Activated CD4-positive, alpha-beta T cell treated with anti-CD3 and anti-CD28 coated beads, Interleukin-2, amount 10 ng/mL, durations not matched to agents 7 days and 5 days (primary cell): ENCODE measurements at regions not wholly inside any gene's neighbourhood (a gene's known extent, or its start where the extent isn't known, plus 50 kb on each side); places are given as distances from the start of the nearest gene placed in this dataset.

Experiments
- CTCF ChIA-PET: fragments of 350-600 bp; sonication (Branson Sonifier 250); formaldehyde crosslinking; loops from one replicate; lab custom pipeline; 2021; ENCODE audit warnings: antibody characterized with exemption; lab: Charles Lee
- POLR2A ChIA-PET: fragments of 350-600 bp; sonication (Branson Sonifier 250); formaldehyde crosslinking; loops from one replicate; lab custom pipeline; 2021; ENCODE audit warnings: antibody characterized with exemption; lab: Charles Lee
- DNase-seq: peaks from one replicate; pipeline ENCODE4 v3.0.0-alpha.2; 2020
- H3K27ac Mint-ChIP-seq: one replicate; pipeline ENCODE4 v1.8.0; 2021; ENCODE audit warnings: mild to moderate bottlenecking, moderate library complexity, mixed read lengths
- H3K27me3 Mint-ChIP-seq: one replicate; pipeline ENCODE4 v1.8.0; 2021; ENCODE audit warnings: mixed read lengths
- H3K36me3 Mint-ChIP-seq: one replicate; pipeline ENCODE4 v1.8.0; 2021; ENCODE audit warnings: low read depth, mixed read lengths
- H3K4me1 Mint-ChIP-seq: one replicate; pipeline ENCODE4 v1.8.0; 2021; ENCODE audit warnings: mixed read lengths
- H3K4me3 Mint-ChIP-seq: one replicate; pipeline ENCODE4 v1.8.0; 2021; ENCODE audit warnings: mild to moderate bottlenecking, moderate library complexity, mixed read lengths
- H3K9me3 Mint-ChIP-seq: one replicate; pipeline ENCODE4 v1.8.0; 2021; ENCODE audit warnings: mixed read lengths

DNA sequence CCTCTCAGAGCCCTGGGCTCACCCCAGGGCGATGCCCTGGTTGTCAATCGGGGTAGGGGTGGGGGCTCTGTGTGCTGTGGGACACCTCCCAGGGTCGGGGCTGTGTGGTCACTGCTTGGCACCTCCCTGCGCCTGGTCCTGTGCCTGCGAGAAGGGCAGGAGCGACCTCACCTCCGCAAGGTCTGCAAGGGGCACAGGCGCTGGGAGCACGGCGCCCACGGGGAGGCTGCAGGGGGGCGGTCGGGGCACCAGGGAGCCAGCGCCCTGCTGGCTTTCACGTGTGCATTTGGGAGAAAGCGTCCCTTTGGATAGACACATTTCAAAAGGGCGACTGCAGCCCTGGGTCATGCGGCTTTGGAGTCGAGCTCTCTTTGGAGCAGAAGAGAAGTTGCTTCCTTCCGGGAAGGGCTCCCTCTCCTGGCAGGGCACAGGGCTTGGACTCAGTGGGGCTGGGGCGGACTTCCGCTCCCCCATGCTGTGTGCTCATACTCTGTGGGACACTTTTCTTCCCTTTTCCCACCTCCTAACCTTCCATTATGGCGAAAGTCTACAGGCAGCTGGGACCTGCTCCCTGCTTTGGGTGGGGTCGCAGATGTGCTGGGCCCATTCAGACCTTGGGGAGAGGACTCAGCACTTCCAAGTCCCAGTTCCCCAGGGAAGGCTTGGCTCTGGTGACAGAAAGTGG is 52.9 kb upstream of the SLC28A3 start:
- POLR2A ChIA-PET = no interaction called here
- Mint-ChIP-seq H3K4me1 (no peaks in the 10 kb centered on the region), H3K36me3 (no peaks in the 10 kb centered on the region), H3K27me3 (no peaks in the 10 kb centered on the region), H3K27ac (no peak overlapping the region), H3K9me3 (no peaks in the 10 kb centered on the region), H3K4me3 (no peak overlapping the region)
- CTCF ChIA-PET = interaction anchor here (0.5 kb wide), 1 partner anchor 776 kb away, joined by 3 read pairs; no protein-coding TSS in a partner anchor
- DNase-seq = no peak

- no peaks in the 10 kb centered on the region for H3K36me3 Mint-ChIP-seq
- H3K4me1 Mint-ChIP-seq = no peaks in the 10 kb centered on the region
- H3K27ac Mint-ChIP-seq = no peak overlapping the region
- POLR2A ChIA-PET = no interaction called here
- no peaks in the 10 kb centered on the region for H3K9me3 Mint-ChIP-seq
- no peak for DNase-seq
- CTCF ChIA-PET = interaction anchor here (0.5 kb wide), 1 partner anchor 777 kb away, joined by 3 read pairs; no protein-coding TSS in a partner anchor
- no peak overlapping the region for H3K4me3 Mint-ChIP-seq
- H3K27me3 Mint-ChIP-seq = no peaks in the 10 kb centered on the region
Observed at GRCh38 chr9:84394036-84394435, 53.5 kb upstream of the SLC28A3 start.

- DNase-seq = peak; percentile 69
- POLR2A ChIA-PET = no interaction called here
- Mint-ChIP-seq H3K27ac (no peak overlapping the region), H3K4me1 (no peaks in the 10 kb centered on the region), H3K4me3 (no peak overlapping the region), H3K27me3 (no peaks in the 10 kb centered on the region), H3K36me3 (no peaks in the 10 kb centered on the region), H3K9me3 (no peaks in the 10 kb centered on the region)
- CTCF ChIA-PET = interaction anchor here (0.6 to 1.3 kb wide), 8 partner anchors 9 to 1389 kb away, joined by 3 to 6 read pairs (median 3); no protein-coding TSS in a partner anchor
Observed at GRCh38 chr9:84397151-84397728, 56.7 kb upstream of the SLC28A3 start.

DNA sequence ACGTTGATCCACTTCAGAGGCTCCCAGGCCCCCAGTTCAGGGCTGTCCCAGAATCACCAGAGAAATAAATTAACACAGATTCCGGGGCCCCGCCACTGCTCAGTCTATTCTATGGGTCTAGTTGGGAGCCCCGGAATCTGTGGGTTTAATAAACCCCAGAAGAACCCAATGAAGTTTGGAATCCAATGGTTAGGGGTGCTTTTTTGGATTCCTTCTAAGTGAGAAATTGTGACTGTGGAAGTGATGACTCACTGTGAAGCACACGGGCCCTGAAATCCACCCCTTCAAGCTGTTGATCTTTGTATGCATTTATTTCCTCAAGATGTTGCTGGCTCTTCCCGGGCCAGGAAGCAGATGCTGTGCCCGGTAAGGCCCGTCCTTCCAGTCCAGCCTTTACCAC is 57.3 kb upstream of the SLC28A3 start:
- ChIA-PET CTCF (interaction anchor here (0.6 to 1.3 kb wide), 3 partner anchors 11 to 1164 kb away, joined by 3 to 6 read pairs (median 5); no protein-coding TSS in a partner anchor), POLR2A (no interaction called here)
- Mint-ChIP-seq H3K4me1 (no peaks in the 10 kb centered on the region), H3K27me3 (no peaks in the 10 kb centered on the region), H3K9me3 (no peaks in the 10 kb centered on the region), H3K4me3 (no peak overlapping the region), H3K36me3 (no peaks in the 10 kb centered on the region), H3K27ac (no peak overlapping the region)
- no peak for DNase-seq

DNA sequence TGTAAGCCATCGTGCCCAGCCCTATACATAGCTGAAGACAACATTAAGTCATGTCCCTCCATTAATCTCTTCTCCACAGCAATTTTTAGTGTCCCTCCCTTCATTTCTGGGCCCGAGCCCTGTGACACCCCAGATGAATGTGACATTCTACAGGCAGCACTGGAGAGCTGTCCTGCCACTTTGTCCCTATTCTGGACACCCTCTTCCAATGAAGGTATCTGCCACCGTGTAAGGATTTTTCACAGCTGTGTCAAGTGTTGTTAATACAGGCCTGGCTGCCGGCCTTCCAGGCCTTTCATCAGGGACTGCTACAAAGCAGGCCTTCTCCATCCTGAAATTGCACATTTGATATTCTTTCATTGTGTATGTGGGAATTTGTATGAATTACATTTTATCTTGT is 62.0 kb upstream of the SLC28A3 start:
- Mint-ChIP-seq H3K27ac (no peak overlapping the region), H3K4me1 (no peaks in the 10 kb centered on the region), H3K4me3 (no peak overlapping the region), H3K36me3 (no peaks in the 10 kb centered on the region), H3K27me3 (no peaks in the 10 kb centered on the region), H3K9me3 (no peaks in the 10 kb centered on the region)
- ChIA-PET CTCF (no interaction called here), POLR2A (no interaction called here)
- no peak for DNase-seq

- H3K4me3 Mint-ChIP-seq = no peak overlapping the region
- no peak overlapping the region for H3K27ac Mint-ChIP-seq
- DNase-seq = no peak
- no peaks in the 10 kb centered on the region for H3K9me3 Mint-ChIP-seq
- POLR2A ChIA-PET = no interaction called here
- no peaks in the 10 kb centered on the region for H3K36me3 Mint-ChIP-seq
- no peaks in the 10 kb centered on the region for H3K4me1 Mint-ChIP-seq
- H3K27me3 Mint-ChIP-seq = no peaks in the 10 kb centered on the region
- CTCF ChIA-PET = no interaction called here
Observed at GRCh38 chr9:84403288-84403687, 62.7 kb upstream of the SLC28A3 start.

DNA sequence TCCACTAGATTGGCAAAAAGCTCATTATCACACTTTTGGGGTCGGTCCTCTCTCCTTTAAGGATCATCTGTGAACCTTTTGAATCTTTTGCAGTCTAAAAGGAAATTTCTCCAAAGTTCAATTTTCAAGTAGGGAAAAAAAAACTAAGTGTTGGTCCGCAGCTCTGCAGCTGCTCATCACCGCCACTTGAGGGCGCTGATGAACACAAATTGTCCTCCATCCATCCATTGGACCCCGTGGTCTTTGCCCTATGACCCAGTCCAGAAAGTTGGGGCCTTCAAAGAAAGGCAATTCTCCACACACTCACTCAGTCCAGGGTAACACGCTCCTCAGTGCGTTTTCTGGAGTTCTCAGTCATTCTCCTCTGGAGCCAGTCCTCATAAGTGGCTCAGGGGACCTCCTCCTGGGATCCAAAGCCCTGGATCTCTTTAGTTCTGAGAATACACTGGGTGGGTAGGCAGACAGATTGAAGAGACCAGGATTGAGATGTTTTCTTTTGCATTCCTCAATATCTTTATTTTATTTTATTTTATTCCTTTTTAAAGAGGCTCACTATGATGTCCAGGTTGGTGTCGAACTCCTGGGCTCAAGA is 63.6 kb upstream of the SLC28A3 start:
- CTCF ChIA-PET = no interaction called here
- Mint-ChIP-seq H3K4me3 (no peak overlapping the region), H3K27ac (no peak overlapping the region), H3K4me1 (no peaks in the 10 kb centered on the region), H3K9me3 (no peaks in the 10 kb centered on the region), H3K36me3 (no peaks in the 10 kb centered on the region), H3K27me3 (no peaks in the 10 kb centered on the region)
- no peak for DNase-seq
- POLR2A ChIA-PET = no interaction called here

DNA sequence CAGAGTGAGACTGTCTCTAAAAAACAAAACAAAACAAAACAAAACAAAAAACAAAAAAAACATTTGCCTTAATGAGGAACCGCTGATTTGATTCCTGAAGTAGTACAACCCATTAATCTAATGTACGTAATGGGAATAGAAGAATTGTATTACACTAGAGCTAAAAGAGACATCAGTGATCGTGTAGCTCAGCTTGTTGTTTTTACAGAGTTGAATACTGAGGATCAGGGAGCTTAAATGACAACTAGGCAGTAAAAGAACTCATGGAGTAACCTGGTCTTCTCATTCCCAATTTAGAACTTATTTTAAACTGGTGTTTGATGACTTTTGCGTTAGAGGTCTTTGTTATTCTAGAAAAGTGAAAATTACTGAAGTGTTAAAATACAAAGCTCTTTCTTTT is 65.1 kb upstream of the SLC28A3 start:
- no peak for DNase-seq
- no peak overlapping the region for H3K27ac Mint-ChIP-seq
- no peaks in the 10 kb centered on the region for H3K27me3 Mint-ChIP-seq
- no peak overlapping the region for H3K4me3 Mint-ChIP-seq
- H3K9me3 Mint-ChIP-seq = no peaks in the 10 kb centered on the region
- no peaks in the 10 kb centered on the region for H3K36me3 Mint-ChIP-seq
- H3K4me1 Mint-ChIP-seq = no peaks in the 10 kb centered on the region
- ChIA-PET CTCF (interaction anchor here (1.3 kb wide), 1 partner anchor 9 kb away, joined by 3 read pairs; no protein-coding TSS in a partner anchor), POLR2A (interaction anchor here (0.7 kb wide), 1 partner anchor 710 kb away, joined by 5 read pairs; no protein-coding TSS in a partner anchor)

- no peaks in the 10 kb centered on the region for H3K9me3 Mint-ChIP-seq
- ChIA-PET CTCF (no interaction called here), POLR2A (no interaction called here)
- no peak overlapping the region for H3K27ac Mint-ChIP-seq
- no peaks in the 10 kb centered on the region for H3K27me3 Mint-ChIP-seq
- H3K36me3 Mint-ChIP-seq = no peaks in the 10 kb centered on the region
- H3K4me1 Mint-ChIP-seq = no peaks in the 10 kb centered on the region
- no peak for DNase-seq
- no peak overlapping the region for H3K4me3 Mint-ChIP-seq
Observed at GRCh38 chr9:84408416-84408815, 67.9 kb upstream of the SLC28A3 start.

- H3K27me3 Mint-ChIP-seq = no peaks in the 10 kb centered on the region
- DNase-seq = no peak
- no peaks in the 10 kb centered on the region for H3K9me3 Mint-ChIP-seq
- ChIA-PET CTCF (interaction anchor here (1.0 kb wide), 1 partner anchor 11 kb away, joined by 3 read pairs; no protein-coding TSS in a partner anchor), POLR2A (no interaction called here)
- no peak overlapping the region for H3K4me3 Mint-ChIP-seq
- H3K36me3 Mint-ChIP-seq = no peaks in the 10 kb centered on the region
- no peak overlapping the region for H3K27ac Mint-ChIP-seq
- no peaks in the 10 kb centered on the region for H3K4me1 Mint-ChIP-seq
Observed at GRCh38 chr9:84411683-84412267, 71.2 kb upstream of the SLC28A3 start.

- Mint-ChIP-seq H3K36me3 (no peaks in the 10 kb centered on the region), H3K4me3 (no peak overlapping the region), H3K4me1 (no peaks in the 10 kb centered on the region), H3K27me3 (no peaks in the 10 kb centered on the region), H3K9me3 (no peaks in the 10 kb centered on the region), H3K27ac (no peak overlapping the region)
- ChIA-PET POLR2A (no interaction called here), CTCF (no interaction called here)
- DNase-seq = no peak
Observed at GRCh38 chr9:84412654-84413053, 72.1 kb upstream of the SLC28A3 start.

GRCh38 chr9:84413301-84413700 is 72.7 kb upstream of the SLC28A3 start:
- ChIA-PET CTCF (interaction anchor here (1.4 kb wide), 1 partner anchor 12 kb away, joined by 3 read pairs; no protein-coding TSS in a partner anchor), POLR2A (no interaction called here)
- DNase-seq = no peak
- Mint-ChIP-seq H3K27ac (no peak overlapping the region), H3K4me1 (no peaks in the 10 kb centered on the region), H3K9me3 (no peaks in the 10 kb centered on the region), H3K36me3 (no peaks in the 10 kb centered on the region), H3K4me3 (no peak overlapping the region), H3K27me3 (peaks cover 2% of the 10 kb centered on the region)

- Mint-ChIP-seq H3K4me3 (no peak overlapping the region), H3K36me3 (no peaks in the 10 kb centered on the region), H3K27ac (no peak overlapping the region), H3K9me3 (no peaks in the 10 kb centered on the region), H3K4me1 (no peaks in the 10 kb centered on the region), H3K27me3 (peaks cover 3% of the 10 kb centered on the region)
- DNase-seq = no peak
- POLR2A ChIA-PET = no interaction called here
- CTCF ChIA-PET = no interaction called here
Observed at GRCh38 chr9:84419031-84419602, 78.6 kb upstream of the SLC28A3 start.
